ENCODE measurements at regions not wholly inside any gene's neighbourhood (a gene's known extent, or its start where the extent isn't known, plus 50 kb on each side); places are given as distances from the start of the nearest gene placed in this dataset.

DNA sequence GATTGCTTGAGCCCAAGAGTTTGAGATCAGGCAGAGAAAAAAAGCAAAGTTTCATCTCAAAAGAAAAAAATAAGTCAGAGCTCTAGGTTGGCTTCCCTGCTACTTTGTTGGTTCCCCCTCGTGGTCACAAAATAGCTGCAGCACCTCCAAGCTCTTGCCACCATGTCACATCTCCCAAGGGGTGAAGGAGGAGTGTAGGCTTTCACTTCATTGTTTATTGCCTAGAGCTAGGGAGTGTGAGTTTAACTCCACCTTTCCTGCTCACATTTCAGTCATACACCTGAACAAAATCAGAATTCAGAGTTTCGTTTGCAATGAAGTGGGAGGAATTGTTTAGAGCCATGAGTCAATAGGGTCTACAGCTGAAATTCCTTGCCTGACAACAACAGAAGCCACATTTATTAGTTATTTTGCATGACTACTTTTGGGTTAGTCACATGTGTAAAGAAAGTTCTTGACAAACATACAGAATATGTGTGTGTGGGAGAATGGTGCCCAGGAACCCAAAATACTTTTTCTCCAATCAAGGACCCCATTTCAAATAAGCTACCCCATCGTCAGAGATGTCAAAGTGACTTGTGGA lies 56.2 kb upstream of the UFL1 start:
- TF ChIP-seq, protein P1, sequence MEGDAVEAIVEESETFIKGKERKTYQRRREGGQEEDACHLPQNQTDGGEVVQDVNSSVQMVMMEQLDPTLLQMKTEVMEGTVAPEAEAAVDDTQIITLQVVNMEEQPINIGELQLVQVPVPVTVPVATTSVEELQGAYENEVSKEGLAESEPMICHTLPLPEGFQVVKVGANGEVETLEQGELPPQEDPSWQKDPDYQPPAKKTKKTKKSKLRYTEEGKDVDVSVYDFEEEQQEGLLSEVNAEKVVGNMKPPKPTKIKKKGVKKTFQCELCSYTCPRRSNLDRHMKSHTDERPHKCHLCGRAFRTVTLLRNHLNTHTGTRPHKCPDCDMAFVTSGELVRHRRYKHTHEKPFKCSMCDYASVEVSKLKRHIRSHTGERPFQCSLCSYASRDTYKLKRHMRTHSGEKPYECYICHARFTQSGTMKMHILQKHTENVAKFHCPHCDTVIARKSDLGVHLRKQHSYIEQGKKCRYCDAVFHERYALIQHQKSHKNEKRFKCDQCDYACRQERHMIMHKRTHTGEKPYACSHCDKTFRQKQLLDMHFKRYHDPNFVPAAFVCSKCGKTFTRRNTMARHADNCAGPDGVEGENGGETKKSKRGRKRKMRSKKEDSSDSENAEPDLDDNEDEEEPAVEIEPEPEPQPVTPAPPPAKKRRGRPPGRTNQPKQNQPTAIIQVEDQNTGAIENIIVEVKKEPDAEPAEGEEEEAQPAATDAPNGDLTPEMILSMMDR (IDR thresholded peaks at IDR 0.05), result no peak
- no peaks in the 10 kb centered on the region for H3K9me3 ChIP-seq
- H3K4me3 ChIP-seq, result no peak overlapping the region
- DNase-seq, result no peak
- H3K27ac ChIP-seq, result no peak overlapping the region
- intact Hi-C loops (cut with DNase I), result no loop called here
- H3K27me3 ChIP-seq (ENCODE audit: low read depth), result no peaks in the 10 kb centered on the region
- ATAC-seq, result no peak
- no peaks in the 10 kb centered on the region for H3K36me3 ChIP-seq
- no peaks in the 10 kb centered on the region for H3K4me1 ChIP-seq

DNA sequence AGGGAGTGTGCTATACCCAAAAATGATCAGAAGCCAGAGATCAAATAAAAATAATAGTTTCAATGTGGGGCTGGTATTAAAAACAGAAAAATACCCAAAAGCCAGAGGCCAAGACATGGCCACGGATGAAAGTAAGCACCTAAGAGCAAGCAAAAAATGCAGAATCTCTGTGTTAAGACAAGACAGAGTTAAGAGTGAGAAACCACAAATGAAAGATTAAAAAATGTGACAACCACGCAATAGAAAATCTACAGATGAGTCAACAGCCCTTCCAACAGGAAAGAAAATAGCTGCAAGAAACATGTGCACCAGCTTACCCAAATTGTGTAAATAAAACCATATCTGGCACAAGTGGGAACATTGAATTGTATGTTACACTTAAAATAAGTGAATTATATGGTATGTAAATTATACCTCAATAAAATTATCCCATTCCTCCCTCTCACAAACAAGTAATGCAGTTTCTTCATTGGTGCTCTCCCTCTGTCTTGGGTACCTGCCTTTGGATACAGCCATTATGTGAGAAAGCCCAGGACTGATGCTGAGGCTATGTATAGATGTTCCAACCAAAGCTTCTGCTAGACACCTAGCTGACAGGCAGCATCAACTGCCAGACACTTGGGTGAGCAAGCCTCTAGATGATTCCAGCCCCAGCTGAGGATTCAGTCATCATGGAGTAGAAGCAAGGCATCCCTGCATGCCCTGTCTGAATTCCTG lies 55.3 kb upstream of the UFL1 start:
- DNase-seq, result no peak
- TF ChIP-seq, protein P1 (IDR thresholded peaks at IDR 0.05), result no peak
- intact Hi-C loops (cut with DNase I), result no loop called here

DNA sequence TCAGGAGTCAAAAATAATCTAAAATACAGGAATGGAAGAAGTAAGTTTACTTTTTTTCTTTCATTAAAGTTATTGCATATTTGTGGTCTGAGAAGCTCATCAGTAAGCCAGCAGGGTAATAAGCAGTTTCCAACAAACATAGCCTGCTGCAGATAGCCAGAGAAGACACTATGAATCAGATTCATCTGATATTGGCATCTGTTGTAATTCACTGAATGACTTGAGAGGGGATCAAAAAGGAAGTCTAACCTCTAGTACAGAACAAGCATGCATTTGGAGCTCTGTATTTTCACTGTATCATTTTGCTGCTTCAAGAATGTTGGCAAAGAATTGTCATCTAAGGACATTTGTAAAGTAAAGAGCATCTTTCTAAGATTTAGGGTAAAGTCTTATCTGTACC lies 53.8 kb upstream of the UFL1 start:
- H3K4me3 ChIP-seq, result no peak overlapping the region
- intact Hi-C loops (cut with DNase I), result no loop called here
- no peak overlapping the region for H3K27ac ChIP-seq
- no peak for ATAC-seq
- DNase-seq, result no peak
- no peaks in the 10 kb centered on the region for H3K27me3 ChIP-seq (ENCODE audit: low read depth)
- TF ChIP-seq, protein P1 (IDR thresholded peaks at IDR 0.05), result no peak
- no peaks in the 10 kb centered on the region for H3K9me3 ChIP-seq
- no peaks in the 10 kb centered on the region for H3K36me3 ChIP-seq
- no peaks in the 10 kb centered on the region for H3K4me1 ChIP-seq

More for the DNA sequence above, 55.3 kb upstream of the UFL1 start:
- Histone ChIP-seq H3K4me3 (no peak overlapping the region), H3K27me3 (ENCODE audit: low read depth) (no peaks in the 10 kb centered on the region), H3K27ac (no peak overlapping the region), H3K9me3 (no peaks in the 10 kb centered on the region), H3K36me3 (no peaks in the 10 kb centered on the region), H3K4me1 (no peaks in the 10 kb centered on the region)
- no peak for ATAC-seq

DNA sequence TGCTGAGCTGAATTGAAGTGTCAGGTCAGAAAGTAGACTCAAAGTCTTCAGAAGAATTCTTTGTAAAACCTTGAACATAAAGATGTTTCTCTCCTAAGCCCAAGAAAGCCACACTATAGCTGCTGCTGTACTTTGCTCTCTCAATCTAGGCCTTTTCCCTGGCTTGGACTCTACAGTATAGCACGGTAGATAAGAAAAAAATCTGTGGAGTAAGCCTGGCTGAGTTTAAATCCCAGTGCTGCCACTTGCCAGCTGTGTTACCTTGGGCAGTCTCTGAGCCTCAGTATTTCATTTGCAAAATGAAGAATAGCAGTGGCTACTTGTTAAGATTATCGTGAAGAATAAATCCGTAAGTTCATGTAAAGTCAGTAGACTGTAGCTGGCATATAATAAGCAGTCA lies 53.3 kb upstream of the UFL1 start:
- no peak for DNase-seq
- Histone ChIP-seq H3K27me3 (ENCODE audit: low read depth) (no peaks in the 10 kb centered on the region), H3K36me3 (no peaks in the 10 kb centered on the region), H3K27ac (no peak overlapping the region), H3K4me1 (no peaks in the 10 kb centered on the region), H3K9me3 (no peaks in the 10 kb centered on the region), H3K4me3 (no peak overlapping the region)
- TF ChIP-seq, protein P1 (IDR thresholded peaks at IDR 0.05), result no peak
- intact Hi-C loops (cut with DNase I), result no loop called here
- ATAC-seq, result no peak

DNA sequence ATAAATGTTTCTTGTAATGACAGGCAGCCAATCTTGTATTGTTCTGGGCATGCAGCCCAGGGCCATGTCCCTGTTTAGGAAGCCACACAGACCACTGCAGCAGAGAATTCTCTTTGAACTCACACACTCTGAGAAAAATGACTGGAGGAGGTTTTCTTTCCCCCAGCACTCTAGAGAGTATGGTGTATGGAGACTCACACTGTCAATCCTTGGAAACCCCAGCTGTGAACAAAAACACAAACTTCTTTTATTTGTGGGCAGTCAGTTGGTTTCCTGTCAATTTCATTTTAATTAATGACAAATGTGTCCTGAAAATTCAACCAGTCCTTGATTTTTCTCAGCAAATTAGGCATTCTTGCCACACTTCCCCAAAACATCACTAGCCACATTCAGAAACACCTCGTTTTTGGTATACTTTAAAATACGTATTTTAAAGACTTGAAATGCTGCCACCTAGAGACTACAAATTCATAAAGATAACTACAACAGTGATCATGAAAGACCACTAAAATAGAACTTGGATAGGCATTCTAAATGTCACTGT lies 52.9 kb upstream of the UFL1 start:
- intact Hi-C loops (cut with DNase I), result no loop called here
- DNase-seq, result no peak

More for the DNA sequence above, 52.9 kb upstream of the UFL1 start:
- TF ChIP-seq, protein P1 (IDR thresholded peaks at IDR 0.05), result peak; percentile 8
- H3K4me1 ChIP-seq, result no peaks in the 10 kb centered on the region
- H3K27me3 ChIP-seq (ENCODE audit: low read depth), result no peaks in the 10 kb centered on the region
- ATAC-seq, result no peak
- no peaks in the 10 kb centered on the region for H3K36me3 ChIP-seq
- no peak overlapping the region for H3K4me3 ChIP-seq
- no peaks in the 10 kb centered on the region for H3K9me3 ChIP-seq
- no peak overlapping the region for H3K27ac ChIP-seq

Measured in lower lobe of right lung (tissue), 2 donors.